Kidney (tissue), 13 donors: ENCODE measurements at regions not wholly inside any gene's neighbourhood (a gene's known extent, or its start where the extent isn't known, plus 50 kb on each side); places are given as distances from the start of the nearest gene placed in this dataset.

ENCODE experiments used
- DNase-seq, 5 donors: peaks; one replicate each; pipeline ENCODE4 v3.0.0-alpha.2; 2013 to 2020
- FAIRE-seq: peaks from 2 replicates; lab custom pipeline; 2012; peaks lifted over from hg19 to GRCh38; lab: Jason Lieb, UNC
- H3K27ac ChIP-seq, 2 donors: one replicate each; pipeline ENCODE4 v1.7.0; 2013; ENCODE audit warnings: low read depth in 2 of 2, low read length in 2 of 2, inconsistent platforms in 1 of 2
- H3K27me3 ChIP-seq: one replicate; pipeline ENCODE4 v1.7.1; 2013; ENCODE audit warnings: low read length, inconsistent platforms; ENCODE audit not compliant: control insufficient read depth, insufficient read depth
- H3K36me3 ChIP-seq, 3 donors: one replicate each; pipeline versions ENCODE4 v1.7.0 to v1.7.1; 2013; ENCODE audit warnings: low read length in 3 of 3, control low read depth in 1 of 3, inconsistent platforms in 1 of 3; ENCODE audit not compliant: insufficient read depth in 3 of 3, control insufficient read depth in 2 of 3
- H3K4me1 ChIP-seq, 3 donors: one replicate each; pipeline versions ENCODE4 v1.7.0 to v1.7.1; 2013; ENCODE audit warnings: low read length in 3 of 3, inconsistent platforms in 1 of 3, low read depth in 1 of 3; ENCODE audit not compliant: control insufficient read depth in 2 of 3, insufficient read depth in 2 of 3
- H3K4me3 ChIP-seq, 3 donors: one replicate each; pipeline versions ENCODE4 v1.7.0 to v1.8.1; 2013; ENCODE audit warnings: low read length in 3 of 3, control low read depth in 1 of 3, inconsistent platforms in 1 of 3
- H3K9ac ChIP-seq, 3 donors: one replicate each; pipeline versions ENCODE4 v1.7.0 to v1.7.1; 2013; ENCODE audit warnings: low read length in 3 of 3, control low read depth in 1 of 3, inconsistent platforms in 1 of 3
- H3K9me3 ChIP-seq, 3 donors: one replicate each; pipeline versions ENCODE4 v1.7.0 to v1.7.1; 2013; ENCODE audit warnings: low read length in 3 of 3, control low read depth in 1 of 3, inconsistent platforms in 1 of 3; ENCODE audit not compliant: control insufficient read depth in 2 of 3, insufficient read depth in 1 of 3
- CTCF ChIP-seq: IDR thresholded peaks from 3 replicates; pipeline ENCODE4 v1.5.1; 2012; ENCODE audit warnings: mild to moderate bottlenecking, moderate library complexity, borderline replicate concordance; ENCODE audit not compliant: insufficient read depth; ENCODE audit errors: extremely low read depth
- intact Hi-C: fragments of 100-400 bp; cut with DNase I; formaldehyde crosslinking; loops from one replicate; pipeline ENCODE4 v1.11.1; 2022
- donor health status: control.
- donor health status: control.
- donor health status: control.
- donor health status: control.
- donor health status: control.
- donor health status: DM: yes; HTN: yes; CAD: no.
- donor health status: Normal renal cell carcinoma (clear cell type).

GRCh38 chr4:101599620-101600019, 190.9 kb upstream of the BANK1 start:
- Histone ChIP-seq H3K9ac (no peak overlapping the region), H3K4me1 (no peaks in the 10 kb centered on the region), H3K27me3 (no peaks in the 10 kb centered on the region), H3K36me3 (no peaks in the 10 kb centered on the region), H3K27ac (no peak overlapping the region), H3K9me3 (no peaks in the 10 kb centered on the region), H3K4me3 (no peak overlapping the region)
- intact Hi-C loops, result no loop called here
- no peak for FAIRE-seq
- no peak for TF ChIP-seq CTCF
- no peak for DNase-seq

GRCh38 chr4:101596781-101597552, 193.6 kb upstream of the BANK1 start:
- no peak for TF ChIP-seq CTCF
- no peaks in the 10 kb centered on the region for H3K27me3 ChIP-seq
- no peaks in the 10 kb centered on the region for H3K4me1 ChIP-seq
- DNase-seq (no peak), FAIRE-seq (no peak)
- H3K9me3 ChIP-seq, result no peaks in the 10 kb centered on the region
- H3K36me3 ChIP-seq, result no peaks in the 10 kb centered on the region
- no peak overlapping the region for H3K27ac ChIP-seq
- no peak overlapping the region for H3K9ac ChIP-seq
- H3K4me3 ChIP-seq, result no peak overlapping the region
- intact Hi-C loops, result no loop called here

- no peak for TF ChIP-seq CTCF
- Histone ChIP-seq H3K27ac (no peak overlapping the region), H3K9ac (no peak overlapping the region), H3K4me3 (no peak overlapping the region), H3K4me1 (no peaks in the 10 kb centered on the region), H3K27me3 (no peaks in the 10 kb centered on the region), H3K36me3 (no peaks in the 10 kb centered on the region), H3K9me3 (no peaks in the 10 kb centered on the region)
- DNase-seq (no peak), FAIRE-seq (no peak)
- intact Hi-C loops, result no loop called here
Measured at GRCh38 chr4:101594588-101594987, 195.9 kb upstream of the BANK1 start.
